Rectal smooth muscle tissue (tissue), 1 donor: ENCODE measurements at regions not wholly inside any gene's neighbourhood (a gene's known extent, or its start where the extent isn't known, plus 50 kb on each side); places are given as distances from the start of the nearest gene placed in this dataset.

Source experiments
- H3K27ac ChIP-seq: one replicate; pipeline ENCODE4 v1.7.0; 2013; ENCODE audit warnings: low read depth, low read length, inconsistent platforms
- H3K27me3 ChIP-seq: one replicate; pipeline ENCODE4 v1.7.0; 2013; ENCODE audit warnings: low read length; ENCODE audit not compliant: control insufficient read depth, insufficient read depth
- H3K36me3 ChIP-seq: one replicate; pipeline ENCODE4 v1.7.0; 2013; ENCODE audit warnings: low read length; ENCODE audit not compliant: control insufficient read depth, insufficient read depth
- H3K4me1 ChIP-seq: one replicate; pipeline ENCODE4 v1.7.0; 2013; ENCODE audit warnings: low read length; ENCODE audit not compliant: control insufficient read depth, insufficient read depth
- H3K4me3 ChIP-seq: one replicate; pipeline ENCODE4 v1.7.0; 2013; ENCODE audit warnings: low read length
- H3K9ac ChIP-seq: one replicate; pipeline ENCODE4 v1.7.0; 2013; ENCODE audit warnings: low read length

DNA sequence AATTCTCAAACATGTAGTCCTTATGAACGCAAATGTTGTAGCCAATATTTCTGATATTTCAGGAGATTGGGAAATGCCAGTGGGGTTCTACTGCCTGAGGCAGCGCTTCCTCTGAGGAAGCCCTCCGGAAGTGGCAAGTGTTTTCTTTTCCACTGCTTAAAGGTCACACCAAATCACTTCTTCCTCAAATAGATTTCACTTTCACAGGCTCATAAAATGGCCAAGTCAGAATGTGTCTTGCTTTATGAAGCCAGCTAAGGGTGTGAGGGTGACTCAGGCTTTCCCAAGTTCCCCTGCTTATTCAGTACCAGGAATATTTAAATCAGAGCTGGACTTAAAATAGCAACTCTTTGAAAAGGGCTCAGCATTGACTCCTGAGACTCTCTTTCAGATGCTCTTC is 514.2 kb upstream of the DIPK2B start:
- no peak overlapping the region for H3K9ac ChIP-seq
- no peak overlapping the region for H3K27ac ChIP-seq

DNA sequence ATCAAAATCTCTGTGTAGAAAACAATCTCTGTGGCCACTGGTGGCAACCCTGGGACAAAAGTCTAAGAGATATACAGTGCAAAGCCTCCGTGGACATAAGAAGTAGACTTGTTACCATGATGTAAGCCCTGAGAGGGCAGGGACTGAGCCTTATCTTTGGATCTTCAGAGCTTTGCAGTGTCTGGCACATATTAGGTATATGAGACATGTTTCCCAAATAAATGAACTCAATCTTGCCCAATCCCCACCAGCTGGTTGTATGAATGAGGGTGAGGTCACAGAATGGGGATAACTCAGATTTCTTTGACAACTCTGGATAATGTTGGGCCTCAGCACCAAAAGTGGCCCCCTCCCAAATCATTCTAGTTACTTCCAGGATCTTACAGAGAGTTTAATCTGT is 511.4 kb upstream of the DIPK2B start:
- H3K27ac ChIP-seq = no peak overlapping the region
- H3K4me1 ChIP-seq = no peaks in the 10 kb centered on the region
- H3K4me3 ChIP-seq = no peak overlapping the region
- no peaks in the 10 kb centered on the region for H3K36me3 ChIP-seq
- no peaks in the 10 kb centered on the region for H3K27me3 ChIP-seq
- H3K9ac ChIP-seq = no peak overlapping the region

More for the DNA sequence above, 514.2 kb upstream of the DIPK2B start:
- H3K36me3 ChIP-seq = no peaks in the 10 kb centered on the region
- no peaks in the 10 kb centered on the region for H3K4me1 ChIP-seq
- H3K4me3 ChIP-seq = no peak overlapping the region
- H3K27me3 ChIP-seq = no peaks in the 10 kb centered on the region

DNA sequence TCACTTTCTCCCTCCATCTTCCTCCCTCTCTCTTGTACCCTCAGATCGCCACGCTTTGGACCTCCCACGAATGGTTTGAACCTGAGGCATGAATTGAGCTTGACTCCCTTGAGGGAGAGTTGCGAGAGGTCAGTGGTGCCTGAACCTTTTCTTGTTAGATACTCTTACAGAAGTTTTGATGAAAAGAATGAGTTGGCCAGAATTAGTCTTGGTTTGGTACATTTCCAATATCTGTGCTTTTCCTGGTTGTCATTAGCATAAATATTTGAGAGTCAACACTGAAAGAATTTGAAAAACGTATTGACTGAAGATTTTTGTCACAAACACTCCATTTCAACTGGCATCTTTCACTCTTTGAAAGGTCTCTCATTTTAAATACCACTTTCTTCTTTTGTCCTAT is 510.6 kb upstream of the DIPK2B start:
- Histone ChIP-seq H3K9ac (no peak overlapping the region), H3K27me3 (no peaks in the 10 kb centered on the region), H3K4me1 (no peaks in the 10 kb centered on the region), H3K36me3 (no peaks in the 10 kb centered on the region), H3K4me3 (no peak overlapping the region), H3K27ac (no peak overlapping the region)

DNA sequence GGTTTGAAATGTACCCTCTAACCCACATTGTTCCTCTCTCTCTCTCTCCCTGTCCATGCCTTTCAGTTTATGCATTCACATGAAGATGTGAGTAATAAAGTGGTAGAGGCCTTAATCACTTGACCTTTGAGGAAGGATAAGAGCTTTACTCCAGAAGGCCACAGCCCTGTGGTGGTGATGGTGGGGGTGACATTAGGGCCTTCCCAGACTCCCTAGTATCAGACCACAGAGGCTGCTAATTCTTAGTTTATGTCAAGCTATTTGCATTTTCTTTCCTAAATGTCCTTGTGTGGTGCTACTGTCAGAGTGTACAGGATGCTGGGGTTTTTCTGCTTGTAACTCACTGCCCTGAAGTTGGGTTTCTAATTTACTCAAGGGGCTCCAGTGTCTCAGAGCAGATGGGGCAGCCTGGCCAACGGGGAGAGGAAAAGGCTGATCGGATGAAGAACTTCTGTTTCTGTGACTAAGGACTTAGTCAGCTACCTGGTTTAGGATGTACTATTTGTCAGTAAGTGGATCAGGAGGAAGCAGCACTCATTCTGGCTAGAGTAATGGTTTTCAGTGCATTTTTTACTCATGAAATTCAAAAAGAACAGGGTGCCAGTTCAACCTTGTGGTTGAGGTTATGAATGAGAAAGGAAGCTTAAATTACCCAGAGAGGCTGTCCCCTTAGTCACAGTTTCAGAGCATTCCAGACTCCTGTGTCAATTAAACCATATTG is 509.6 kb upstream of the DIPK2B start:
- H3K9ac ChIP-seq = no peak overlapping the region
- no peak overlapping the region for H3K27ac ChIP-seq
- no peaks in the 10 kb centered on the region for H3K36me3 ChIP-seq
- no peak overlapping the region for H3K4me3 ChIP-seq
- no peaks in the 10 kb centered on the region for H3K27me3 ChIP-seq
- no peaks in the 10 kb centered on the region for H3K4me1 ChIP-seq

DNA sequence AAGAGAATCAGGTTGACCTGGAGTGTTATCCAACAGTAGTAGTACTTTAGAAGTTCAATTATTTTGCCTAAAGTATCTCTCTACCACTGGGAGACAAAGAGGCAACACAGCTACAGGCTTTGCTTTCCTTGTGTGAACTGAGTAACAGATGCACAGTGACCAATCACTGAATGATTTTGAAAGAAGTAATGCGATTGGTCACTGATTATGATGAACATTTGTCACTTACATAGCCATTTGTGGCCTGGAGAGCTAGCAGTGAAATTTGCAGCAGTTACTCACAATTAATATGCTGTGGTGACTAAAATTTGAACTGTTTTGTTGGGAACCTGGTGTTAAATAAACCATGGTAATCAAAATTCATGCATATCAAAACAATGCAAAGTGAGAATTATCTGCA is 508.7 kb upstream of the DIPK2B start:
- H3K4me1 ChIP-seq = no peaks in the 10 kb centered on the region
- H3K27me3 ChIP-seq = no peaks in the 10 kb centered on the region
- H3K36me3 ChIP-seq = no peaks in the 10 kb centered on the region
- H3K9ac ChIP-seq = no peak overlapping the region
- no peak overlapping the region for H3K27ac ChIP-seq
- no peak overlapping the region for H3K4me3 ChIP-seq

DNA sequence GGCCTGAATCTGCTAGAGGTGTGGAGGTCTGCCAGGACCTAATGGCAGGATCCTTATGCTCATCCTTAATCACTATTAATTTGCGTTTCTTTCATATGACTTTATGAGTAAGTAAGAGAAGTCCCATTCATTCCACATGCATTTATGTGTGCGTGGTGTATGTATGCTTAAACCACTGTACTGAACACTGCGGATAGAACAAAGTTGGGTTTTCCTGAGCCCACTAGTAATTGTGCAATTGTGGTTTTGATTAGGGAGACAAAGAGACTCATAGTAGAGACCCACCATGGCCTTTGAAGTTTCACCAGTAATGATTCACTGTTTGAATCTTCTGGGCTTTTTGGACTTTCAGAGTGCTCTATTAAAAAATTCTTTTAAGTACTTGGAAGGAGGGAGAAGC is 498.5 kb upstream of the DIPK2B start:
- Histone ChIP-seq H3K4me1 (no peaks in the 10 kb centered on the region), H3K36me3 (no peaks in the 10 kb centered on the region), H3K27me3 (no peaks in the 10 kb centered on the region), H3K9ac (no peak overlapping the region), H3K27ac (no peak overlapping the region), H3K4me3 (no peak overlapping the region)

DNA sequence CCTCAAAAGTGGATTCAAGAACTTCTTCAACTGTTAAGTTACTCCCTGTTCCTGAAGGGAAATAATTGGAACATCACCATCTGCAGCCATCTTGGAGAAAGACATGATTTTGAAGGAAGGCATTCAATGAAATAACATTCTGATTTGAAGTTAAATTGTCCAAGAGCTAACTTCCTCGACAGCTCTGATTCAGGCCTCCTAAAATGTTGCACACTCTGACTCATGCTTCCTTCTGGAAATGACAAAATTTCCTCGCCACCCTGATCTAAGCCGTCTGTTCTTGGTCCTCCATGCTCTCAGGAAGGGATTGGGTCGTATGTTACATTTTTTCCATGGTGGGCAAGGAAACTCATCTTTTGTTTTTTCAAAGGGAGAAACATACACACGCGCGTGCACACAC is 496.9 kb upstream of the DIPK2B start:
- no peaks in the 10 kb centered on the region for H3K36me3 ChIP-seq
- no peaks in the 10 kb centered on the region for H3K27me3 ChIP-seq
- no peak overlapping the region for H3K4me3 ChIP-seq
- no peak overlapping the region for H3K9ac ChIP-seq
- H3K27ac ChIP-seq = no peak overlapping the region
- H3K4me1 ChIP-seq = no peaks in the 10 kb centered on the region

DNA sequence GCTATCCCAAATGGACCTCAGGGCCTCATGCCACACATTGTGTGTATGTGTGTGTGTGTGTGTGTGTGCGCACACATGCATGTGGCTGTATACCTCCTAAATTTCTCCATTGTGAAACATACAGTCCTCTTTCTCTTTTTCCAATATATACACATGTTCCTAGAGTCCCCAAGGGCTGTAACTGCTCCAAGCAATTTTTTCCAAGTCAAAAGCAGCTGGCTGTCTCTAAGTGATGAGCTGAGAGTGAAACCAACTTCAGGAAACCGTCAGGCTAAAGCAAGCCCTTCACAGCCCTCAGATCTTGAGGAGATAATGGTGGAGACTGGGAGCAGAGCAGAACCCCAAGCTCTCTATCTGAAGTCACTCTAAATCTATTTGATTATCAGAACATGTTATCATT is 496.1 kb upstream of the DIPK2B start:
- H3K27ac ChIP-seq = no peak overlapping the region
- H3K9ac ChIP-seq = no peak overlapping the region
- no peaks in the 10 kb centered on the region for H3K4me1 ChIP-seq
- H3K4me3 ChIP-seq = no peak overlapping the region
- H3K27me3 ChIP-seq = no peaks in the 10 kb centered on the region
- no peaks in the 10 kb centered on the region for H3K36me3 ChIP-seq

DNA sequence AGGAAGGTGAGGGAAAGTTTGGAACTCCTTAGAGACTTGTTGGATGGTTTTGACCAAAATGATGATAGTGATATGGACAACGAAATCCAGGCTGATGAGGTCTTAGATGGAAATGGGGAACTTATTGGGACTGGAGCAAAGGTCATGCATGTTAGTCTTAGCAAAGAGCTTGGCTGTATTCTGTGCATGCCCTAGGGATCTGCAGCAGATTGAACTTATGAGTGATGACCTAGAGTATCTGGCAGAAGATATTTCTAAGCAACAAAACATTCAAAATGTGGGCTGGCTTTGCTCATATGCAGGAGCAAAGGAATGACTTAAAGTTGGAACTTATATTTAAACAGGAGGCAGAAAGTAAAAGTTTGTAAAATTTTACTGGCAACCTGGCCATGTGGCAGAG is 489.3 kb upstream of the DIPK2B start:
- Histone ChIP-seq H3K4me3 (no peak overlapping the region), H3K4me1 (no peaks in the 10 kb centered on the region), H3K9ac (no peak overlapping the region), H3K27ac (no peak overlapping the region), H3K36me3 (no peaks in the 10 kb centered on the region), H3K27me3 (no peaks in the 10 kb centered on the region)

DNA sequence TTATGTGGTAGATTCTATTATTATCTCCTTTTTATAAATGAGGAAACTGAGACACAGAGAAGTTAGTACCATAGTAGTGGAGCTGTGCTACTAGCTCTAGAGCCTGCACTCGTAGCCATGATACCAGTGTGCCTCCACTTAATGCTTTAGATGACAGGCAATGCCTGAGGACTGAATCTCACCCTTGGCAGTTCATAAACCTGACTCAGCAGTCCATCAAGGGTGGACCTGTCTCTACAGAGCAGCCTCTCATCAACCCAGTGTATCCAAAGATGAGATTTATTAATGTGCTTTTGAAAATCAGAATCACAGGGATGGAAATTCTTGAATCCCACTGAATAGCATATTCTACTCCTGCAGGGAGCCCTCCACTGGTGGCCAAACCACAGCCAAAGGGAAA is 483.2 kb upstream of the DIPK2B start:
- Histone ChIP-seq H3K4me1 (no peaks in the 10 kb centered on the region), H3K9ac (no peak overlapping the region), H3K4me3 (no peak overlapping the region), H3K36me3 (no peaks in the 10 kb centered on the region), H3K27ac (no peak overlapping the region), H3K27me3 (no peaks in the 10 kb centered on the region)

DNA sequence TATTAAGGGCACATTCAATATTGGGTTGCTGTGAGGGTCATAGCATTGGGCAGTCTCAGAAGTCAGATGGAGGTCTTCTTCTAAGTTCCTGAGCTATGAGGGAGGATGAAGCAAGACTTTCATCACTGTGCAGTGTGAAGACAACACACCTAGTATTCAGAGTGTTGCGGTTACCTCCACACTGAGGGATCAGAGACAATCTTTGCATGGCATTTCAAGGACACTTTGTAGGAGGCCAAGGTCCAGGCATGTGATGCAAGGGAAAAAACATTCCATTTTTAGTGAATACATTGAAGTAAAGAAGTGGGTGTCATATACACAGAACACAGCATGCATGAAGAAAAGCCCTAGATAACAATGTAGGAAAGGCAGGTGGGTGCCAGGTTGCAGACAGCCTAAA is 481.2 kb upstream of the DIPK2B start:
- Histone ChIP-seq H3K27me3 (no peaks in the 10 kb centered on the region), H3K9ac (no peak overlapping the region), H3K4me1 (no peaks in the 10 kb centered on the region), H3K27ac (no peak overlapping the region), H3K4me3 (no peak overlapping the region), H3K36me3 (no peaks in the 10 kb centered on the region)

DNA sequence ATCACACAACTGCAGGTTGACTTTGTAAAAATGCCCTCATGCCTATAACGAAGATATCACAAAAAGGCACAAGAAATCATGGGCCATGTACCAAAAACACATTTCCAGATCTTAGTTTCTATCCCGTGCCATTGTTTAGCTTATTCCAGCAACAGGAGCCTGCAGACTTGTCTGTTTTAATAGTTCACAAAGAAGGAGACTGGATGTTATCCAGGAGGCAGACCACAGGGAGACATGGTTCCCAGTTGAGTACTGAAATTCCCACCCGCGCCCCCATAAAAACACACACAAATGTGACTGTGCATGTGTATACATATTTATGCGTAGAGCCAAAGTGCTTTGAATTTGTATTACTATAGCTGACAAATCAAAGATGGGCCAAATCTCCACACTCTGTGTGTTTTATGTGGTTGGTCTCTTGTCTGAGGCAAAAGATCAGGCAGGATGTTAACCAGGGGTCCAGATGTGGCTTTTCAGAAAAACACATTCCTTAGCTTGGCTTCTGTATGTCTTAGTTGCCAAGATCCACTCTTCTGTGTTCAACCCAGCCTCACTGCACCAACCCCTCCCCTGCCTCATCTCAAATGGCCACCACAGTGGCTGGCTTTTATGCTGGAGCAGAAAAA is 469.2 kb upstream of the DIPK2B start:
- Histone ChIP-seq H3K36me3 (no peaks in the 10 kb centered on the region), H3K4me1 (no peaks in the 10 kb centered on the region), H3K27ac (no peak overlapping the region), H3K27me3 (no peaks in the 10 kb centered on the region), H3K9ac (no peak overlapping the region), H3K4me3 (no peak overlapping the region)
